Stimulated activated CD4-positive, alpha-beta T cell treated with anti-CD3 and anti-CD28 coated beads, Interleukin-1b, Interleukin-23, amount 100 ng/mL, for 4 hours (primary cell): ENCODE measurements at regions not wholly inside any gene's neighbourhood (a gene's known extent, or its start where the extent isn't known, plus 50 kb on each side); places are given as distances from the start of the nearest gene placed in this dataset.
"Not testable (repeated sequence)": the region's sequence is repeated elsewhere in the genome, so short reads cannot be mapped to it uniquely, and the experiment has no call there.

Experiments
- DNase-seq, 2 donors: peaks; one replicate each; pipeline ENCODE4 v3.0.0-alpha.2; 2020; ENCODE audit warnings: low read depth in 2 of 2

GRCh38 chr1:38787041-38787440 lies 72.5 kb downstream of the RRAGC start:
- DNase-seq, result no peak

- no peak for DNase-seq
Observed at GRCh38 chr1:38786040-38786436, 73.5 kb downstream of the RRAGC start.

- DNase-seq, result no peak
Observed at GRCh38 chr1:38785285-38786039, 74.1 kb downstream of the RRAGC start.

GRCh38 chr1:38784452-38785284 lies 74.9 kb downstream of the RRAGC start:
- DNase-seq, result no peak

- no peak for DNase-seq
Observed at GRCh38 chr1:38783640-38784229, 75.8 kb downstream of the RRAGC start.

GRCh38 chr1:38781872-38782617 lies 77.5 kb downstream of the RRAGC start:
- DNase-seq, result no peak

GRCh38 chr1:38780133-38780532 lies 79.4 kb downstream of the RRAGC start:
- DNase-seq, result no peak

- DNase-seq, result no peak
Observed at GRCh38 chr1:38779491-38779890, 80.1 kb downstream of the RRAGC start.

- DNase-seq, result no peak
Observed at GRCh38 chr1:38778521-38778920, 81.1 kb downstream of the RRAGC start.

- no peak for DNase-seq
Observed at GRCh38 chr1:38778051-38778450, 81.5 kb downstream of the RRAGC start.

GRCh38 chr1:38777464-38777957 lies 82.1 kb downstream of the RRAGC start:
- no peak for DNase-seq

- no peak for DNase-seq
Observed at GRCh38 chr1:38776466-38777065, 83.0 kb downstream of the RRAGC start.

- DNase-seq, result no peak
Observed at GRCh38 chr1:38775175-38775845, 84.3 kb downstream of the RRAGC start.

GRCh38 chr1:38773483-38773882 lies 86.1 kb downstream of the RRAGC start:
- no peak for DNase-seq

GRCh38 chr1:38772953-38773352 lies 86.6 kb downstream of the RRAGC start:
- DNase-seq, result no peak

GRCh38 chr1:38772026-38772425 lies 87.5 kb downstream of the RRAGC start:
- DNase-seq, result no peak

- DNase-seq, result not testable (repeated sequence)
Observed at GRCh38 chr1:38770516-38771173, 88.9 kb downstream of the RRAGC start.

GRCh38 chr1:38766125-38766524 lies 93.4 kb downstream of the RRAGC start:
- no peak for DNase-seq

- no peak for DNase-seq
Observed at GRCh38 chr1:38763121-38763520, 96.5 kb downstream of the RRAGC start.

- no peak for DNase-seq
Observed at GRCh38 chr1:38760562-38760961, 99.0 kb downstream of the RRAGC start.
